ENCODE measurements at regions not wholly inside any gene's neighbourhood (a gene's known extent, or its start where the extent isn't known, plus 50 kb on each side); places are given as distances from the start of the nearest gene placed in this dataset.

DNA sequence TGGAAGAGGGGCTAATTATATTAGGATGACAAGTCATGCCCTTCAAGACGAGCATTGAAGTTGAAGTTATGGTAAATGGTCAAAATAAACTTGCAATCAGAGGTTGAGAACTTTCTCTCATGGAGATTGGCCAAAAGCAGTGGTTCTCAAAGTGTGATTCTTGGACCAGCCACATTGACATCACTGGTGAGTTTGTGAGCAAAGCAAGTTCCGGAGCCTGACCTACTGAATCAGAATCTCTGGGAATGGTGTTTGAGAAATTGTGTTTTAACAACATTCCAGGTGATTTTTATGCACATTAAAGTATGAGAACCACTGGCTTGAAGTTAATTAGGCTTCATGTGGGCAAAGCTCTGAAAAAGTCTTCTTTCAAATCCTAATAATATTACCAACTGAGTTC, 403.5 kb downstream of the ZSWIM6 start:
- Histone ChIP-seq H3K27ac (no peak overlapping the region), H3K9me3 (no peaks in the 10 kb centered on the region), H3K36me3 (no peaks in the 10 kb centered on the region), H3K4me3 (no peak overlapping the region), H3K4me1 (no peaks in the 10 kb centered on the region), H3K27me3 (no peaks in the 10 kb centered on the region)
- no peak for DNase-seq
- no peak for TF ChIP-seq POLR2A (IDR thresholded peaks at IDR 0.05)
- TF ChIP-seq, protein P1, sequence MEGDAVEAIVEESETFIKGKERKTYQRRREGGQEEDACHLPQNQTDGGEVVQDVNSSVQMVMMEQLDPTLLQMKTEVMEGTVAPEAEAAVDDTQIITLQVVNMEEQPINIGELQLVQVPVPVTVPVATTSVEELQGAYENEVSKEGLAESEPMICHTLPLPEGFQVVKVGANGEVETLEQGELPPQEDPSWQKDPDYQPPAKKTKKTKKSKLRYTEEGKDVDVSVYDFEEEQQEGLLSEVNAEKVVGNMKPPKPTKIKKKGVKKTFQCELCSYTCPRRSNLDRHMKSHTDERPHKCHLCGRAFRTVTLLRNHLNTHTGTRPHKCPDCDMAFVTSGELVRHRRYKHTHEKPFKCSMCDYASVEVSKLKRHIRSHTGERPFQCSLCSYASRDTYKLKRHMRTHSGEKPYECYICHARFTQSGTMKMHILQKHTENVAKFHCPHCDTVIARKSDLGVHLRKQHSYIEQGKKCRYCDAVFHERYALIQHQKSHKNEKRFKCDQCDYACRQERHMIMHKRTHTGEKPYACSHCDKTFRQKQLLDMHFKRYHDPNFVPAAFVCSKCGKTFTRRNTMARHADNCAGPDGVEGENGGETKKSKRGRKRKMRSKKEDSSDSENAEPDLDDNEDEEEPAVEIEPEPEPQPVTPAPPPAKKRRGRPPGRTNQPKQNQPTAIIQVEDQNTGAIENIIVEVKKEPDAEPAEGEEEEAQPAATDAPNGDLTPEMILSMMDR (IDR thresholded peaks at IDR 0.05) = no peak

DNA sequence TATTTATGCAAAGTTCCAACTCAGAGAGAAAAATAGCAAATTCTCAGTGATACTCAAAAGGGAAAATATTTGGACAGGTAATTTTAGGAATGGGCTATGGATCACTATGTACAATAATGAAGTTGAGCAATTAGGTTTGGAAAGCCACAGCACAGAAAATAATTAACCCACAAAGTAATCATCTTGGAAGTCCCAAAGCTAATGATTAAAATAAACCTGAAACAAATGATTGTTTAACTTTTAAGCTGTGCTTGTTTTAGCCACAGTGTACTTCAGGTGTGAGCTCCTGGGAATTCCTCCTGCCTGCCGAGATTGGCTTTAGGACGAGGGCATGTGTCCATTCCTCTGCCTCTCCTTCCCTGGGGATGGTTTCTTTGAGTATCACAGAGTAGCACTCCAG, 403.9 kb downstream of the ZSWIM6 start:
- H3K4me1 ChIP-seq = no peaks in the 10 kb centered on the region

DNA sequence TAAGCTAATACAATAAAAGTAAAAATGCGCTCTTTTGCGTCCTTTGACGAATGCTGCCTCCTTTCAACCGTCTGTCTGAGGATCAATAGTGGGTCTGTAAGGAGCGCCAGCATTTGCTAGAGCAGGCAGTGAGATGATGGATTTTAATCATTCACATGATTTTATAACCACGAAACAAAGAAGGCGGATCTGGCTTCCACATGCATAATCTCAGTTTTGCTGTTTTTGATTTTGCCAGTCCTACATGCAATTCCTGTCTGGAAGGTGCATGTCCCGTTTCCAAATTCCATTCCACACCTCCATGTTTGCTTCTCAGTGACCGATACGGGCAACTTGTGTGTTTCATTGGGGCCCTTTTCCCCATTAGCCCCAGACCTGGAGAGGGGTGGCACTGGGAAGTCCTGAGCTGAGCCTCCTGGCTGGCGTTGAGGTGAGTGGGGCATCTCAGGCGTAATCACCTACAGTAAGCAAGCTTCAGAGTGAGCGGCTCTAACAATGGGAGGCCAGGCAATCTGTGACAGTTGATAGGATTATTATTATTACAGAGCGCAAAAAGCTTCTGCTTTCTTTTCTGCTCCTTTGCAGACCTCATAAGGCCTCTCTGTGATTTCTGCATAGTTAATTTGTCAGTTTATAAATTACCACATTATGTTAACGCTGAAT, 405.4 kb downstream of the ZSWIM6 start:
- no peaks in the 10 kb centered on the region for H3K27me3 ChIP-seq
- H3K9me3 ChIP-seq = no peaks in the 10 kb centered on the region
- no peak overlapping the region for H3K27ac ChIP-seq
- DNase-seq = no peak
- H3K4me1 ChIP-seq = no peaks in the 10 kb centered on the region
- no peak overlapping the region for H3K4me3 ChIP-seq
- no peak for TF ChIP-seq POLR2A (IDR thresholded peaks at IDR 0.05)
- TF ChIP-seq, protein P1 (IDR thresholded peaks at IDR 0.05) = no peak
- no peaks in the 10 kb centered on the region for H3K36me3 ChIP-seq

More for the DNA sequence above, 403.9 kb downstream of the ZSWIM6 start:
- TF ChIP-seq POLR2A (IDR thresholded peaks at IDR 0.05) = no peak
- TF ChIP-seq, protein P1 (IDR thresholded peaks at IDR 0.05) = no peak
- Histone ChIP-seq H3K9me3 (no peaks in the 10 kb centered on the region), H3K27ac (no peak overlapping the region), H3K27me3 (no peaks in the 10 kb centered on the region), H3K36me3 (no peaks in the 10 kb centered on the region), H3K4me3 (no peak overlapping the region)
- no peak for DNase-seq

DNA sequence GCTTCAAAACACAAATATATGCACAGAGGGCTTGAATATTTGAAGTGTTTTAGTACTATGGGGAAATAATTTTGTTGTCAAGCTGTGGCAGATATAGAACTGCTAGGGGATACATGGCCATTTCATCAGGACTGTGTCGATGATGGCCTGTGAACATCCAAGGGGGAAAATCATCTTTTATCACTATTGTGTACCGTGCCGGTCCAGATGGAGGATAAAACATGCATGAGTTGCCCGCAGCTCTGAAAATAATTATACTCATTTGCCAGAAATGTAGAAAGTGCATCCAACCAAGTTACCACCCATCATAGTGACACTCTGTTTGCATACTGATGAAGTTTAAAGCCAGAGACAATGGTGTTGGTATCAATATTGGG, 405.9 kb downstream of the ZSWIM6 start:
- Histone ChIP-seq H3K27ac (no peak overlapping the region), H3K9me3 (no peaks in the 10 kb centered on the region), H3K27me3 (no peaks in the 10 kb centered on the region), H3K36me3 (no peaks in the 10 kb centered on the region), H3K4me1 (no peaks in the 10 kb centered on the region), H3K4me3 (no peak overlapping the region)
- TF ChIP-seq, protein P1 (IDR thresholded peaks at IDR 0.05) = no peak
- TF ChIP-seq POLR2A (IDR thresholded peaks at IDR 0.05) = no peak
- no peak for DNase-seq

DNA sequence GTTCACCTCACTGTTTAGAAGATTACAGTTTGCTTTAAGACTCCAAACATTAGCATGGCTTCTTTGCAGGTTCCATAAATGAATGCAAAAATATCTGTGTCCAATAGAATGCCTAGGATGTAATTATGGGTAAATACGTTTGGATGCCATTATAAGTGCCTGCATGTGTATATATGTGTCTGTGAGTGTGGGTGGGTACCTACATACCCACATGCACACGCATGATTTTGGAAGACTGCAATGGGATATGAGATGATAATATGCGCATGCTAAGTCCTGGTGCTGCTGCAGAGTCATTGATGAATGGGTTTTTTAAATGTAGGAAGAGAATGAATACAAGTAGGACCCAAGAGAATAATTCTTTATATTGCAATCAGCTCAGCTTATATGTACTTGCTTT, 406.4 kb downstream of the ZSWIM6 start:
- no peaks in the 10 kb centered on the region for H3K27me3 ChIP-seq
- no peaks in the 10 kb centered on the region for H3K4me1 ChIP-seq
- no peak overlapping the region for H3K4me3 ChIP-seq
- no peak overlapping the region for H3K27ac ChIP-seq
- no peak for DNase-seq
- no peaks in the 10 kb centered on the region for H3K36me3 ChIP-seq
- H3K9me3 ChIP-seq = no peaks in the 10 kb centered on the region
- no peak for TF ChIP-seq POLR2A (IDR thresholded peaks at IDR 0.05)
- TF ChIP-seq, protein P1 (IDR thresholded peaks at IDR 0.05) = no peak
